K562 (cell line): ENCODE measurements at regions not wholly inside any gene's neighbourhood (a gene's known extent, or its start where the extent isn't known, plus 50 kb on each side); places are given as distances from the start of the nearest gene placed in this dataset.

Experiments used
- ATAC-seq: fragments of 200-7000 bp; cut with Tn5 transposase; 3 replicates; pipeline ENCODE4 v1.9.1; 2020; ENCODE audit warnings: moderate library complexity
- BruUV-seq: library from RNA; stranded (reverse); fragments of 400-500 nt; replicated peaks from 2 replicates; lab custom pipeline; 2021; lab: Mats Ljungman, UMichigan
- CTCF ChIA-PET: fragments of 300-600 bp; formaldehyde crosslinking; extraction: SDS; loops from one replicate; lab custom pipeline; 2021; ENCODE audit warnings: low intra/inter-chr PET ratio; lab: Yijun Ruan, JAX
- POLR2A ChIA-PET: fragments of 300-600, 350-650 bp; sonication (Branson Sonifier 250); formaldehyde crosslinking; extraction: SDS; loops from one replicate; lab custom pipeline; 2021; ENCODE audit warnings: antibody characterized with exemption, inconsistent platforms; lab: Yijun Ruan, JAX
- DNase-seq, 4 experiments: peaks; one replicate each; pipeline versions ENCODE4 v3.0.0 to v3.0.0-alpha.2; 2011 to 2018; ENCODE audit warnings: low spot score in 3 of 4, mixed read lengths in 3 of 4; ENCODE audit errors: extremely low read depth in 1 of 4
- FAIRE-seq: peaks from 2 replicates; lab custom pipeline; 2011; peaks lifted over from hg19 to GRCh38; lab: Jason Lieb, UNC
- H2AFZ ChIP-seq: 2 replicates; pipeline ENCODE4 v1.6.0; 2011; ENCODE audit warnings: low read depth, low read length, control low read depth, inconsistent platforms
- H3K27ac ChIP-seq: fragments of 200-600 bp; 3 replicates; pipeline ENCODE4 v1.8.0; 2011; ENCODE audit warnings: low read depth, mild to moderate bottlenecking, control low read depth, inconsistent platforms, low read length, moderate library complexity, mixed read lengths; ENCODE audit errors: extremely low read depth
- H3K27me3 ChIP-seq, 2 experiments: fragments of 300-600 bp in 1 of 2; 2 replicates in 1 of 2; 3 replicates in 1 of 2; pipeline versions ENCODE4 v1.6.0 to v1.8.0; 2011; ENCODE audit warnings: inconsistent platforms in 2 of 2, low read length in 2 of 2, mild to moderate bottlenecking in 1 of 2, mixed read lengths in 1 of 2, moderate library complexity in 1 of 2; ENCODE audit not compliant: control insufficient read depth in 2 of 2, insufficient read depth in 2 of 2
- H3K36me3 ChIP-seq: fragments of 300-600 bp; 3 replicates; pipeline ENCODE4 v1.8.0; 2011; ENCODE audit warnings: mild to moderate bottlenecking, low read length, inconsistent platforms; ENCODE audit not compliant: control insufficient read depth, insufficient read depth
- H3K4me1 ChIP-seq, 2 experiments: fragments of 200-600 bp in 1 of 2; replicated peaks in 1 of 2; 2 replicates in 1 of 2; 3 replicates in 1 of 2; pipeline versions ENCODE4 v1.5.1 to v1.8.0; 2011; ENCODE audit warnings: inconsistent platforms in 2 of 2, low read length in 2 of 2, mild to moderate bottlenecking in 1 of 2, mixed read lengths in 1 of 2, moderate library complexity in 1 of 2; ENCODE audit not compliant: control insufficient read depth in 2 of 2, insufficient read depth in 2 of 2
- H3K4me2 ChIP-seq: 2 replicates; pipeline ENCODE4 v1.6.1; 2011; ENCODE audit warnings: low read length, control low read depth, inconsistent platforms, mixed read lengths; ENCODE audit not compliant: insufficient read depth
- H3K4me3 ChIP-seq: fragments of 200-600 bp; sonication (generic), shearing (Covaris generic); 2 replicates; pipeline ENCODE4 v1.5.1; 2016; ENCODE audit warnings: control low read depth, inconsistent platforms
- H3K79me2 ChIP-seq: fragments of 200-600 bp; 3 replicates; pipeline ENCODE4 v1.8.0; 2011; ENCODE audit warnings: low read length, inconsistent platforms; ENCODE audit not compliant: control insufficient read depth, insufficient read depth
- H3K9ac ChIP-seq, 2 experiments: 2 replicates each; pipeline versions ENCODE4 v1.6.0 to v1.6.1; 2011; ENCODE audit warnings: low read depth in 2 of 2, low read length in 2 of 2, control low read depth in 1 of 2, inconsistent platforms in 1 of 2, mild to moderate bottlenecking in 1 of 2, mixed read lengths in 1 of 2; ENCODE audit not compliant: insufficient read depth in 1 of 2
- H3K9me1 ChIP-seq: one replicate; pipeline ENCODE4 v1.6.0; 2011; ENCODE audit warnings: inconsistent platforms, mild to moderate bottlenecking, low read length, moderate library complexity; ENCODE audit not compliant: control insufficient read depth, insufficient read depth
- H3K9me3 ChIP-seq: replicated peaks from 2 replicates; pipeline ENCODE4 v1.5.1; 2011; ENCODE audit warnings: low read depth, low read length, inconsistent platforms; ENCODE audit not compliant: control insufficient read depth, insufficient read depth
- H4K20me1 ChIP-seq: replicated peaks from 2 replicates; pipeline ENCODE4 v1.6.1; 2011; ENCODE audit warnings: low read length, inconsistent platforms, mixed read lengths; ENCODE audit not compliant: control insufficient read depth, insufficient read depth
- CREB1 ChIP-seq, 2 experiments: sonication (generic) in 1 of 2; formaldehyde crosslinking in 1 of 2; IDR thresholded peaks; 2 replicates each; pipeline versions ENCODE4 v1.6.1 to v1.8.0; 2012 to 2022; ENCODE audit warnings: inconsistent platforms in 1 of 2, mild to moderate bottlenecking in 1 of 2, missing genetic modification reagents in 1 of 2, moderate library complexity in 1 of 2
- GTF2F1 ChIP-seq: IDR thresholded peaks from 2 replicates; pipeline ENCODE4 v1.6.1; 2011; ENCODE audit warnings: low read depth, low read length, improper control_type of control experiment
- NR2C1 ChIP-seq, 2 experiments: fragments of 450-650 bp; IDR thresholded peaks; 2 replicates each; pipeline ENCODE4 v1.6.1; 2017; ENCODE audit warnings: mild to moderate bottlenecking in 2 of 2, antibody characterized with exemption in 1 of 2, inconsistent platforms in 1 of 2, missing compliant biosample characterization in 1 of 2, missing genetic modification characterization in 1 of 2
- PTRF ChIP-seq: fragments of 450-650 bp; IDR thresholded peaks from 2 replicates; pipeline ENCODE4 v1.6.1; 2016; ENCODE audit warnings: mild to moderate bottlenecking, missing genetic modification characterization, missing compliant biosample characterization
- ZNF174 ChIP-seq: fragments of 250-450 bp; sonication (Bioruptor Pico); IDR thresholded peaks from 2 replicates; pipeline ENCODE4 v1.4.0; 2020; ENCODE audit warnings: mild to moderate bottlenecking
- WGBS: fragments of 100-300 bp; shearing (Covaris generic); methylation state at CpG from one replicate; pipeline ENCODE4 v1.1.6; 2016; ENCODE audit warnings: low coverage, mixed read lengths; ENCODE audit not compliant: insufficient coverage; ENCODE audit errors: missing lambda C conversion rate; 5-methylcytosine and 5-hydroxymethylcytosine counted together
- in situ Hi-C: fragments of 300-500 bp; cut with MboI; formaldehyde crosslinking; loops from 4 replicates; pipeline ENCODE4 v1.15.0; 2018; ENCODE audit warnings: inconsistent platforms, mixed read lengths
- intact Hi-C: fragments of 100-400 bp; cut with micrococcal nuclease; formaldehyde crosslinking; loops from 2 replicates; pipeline ENCODE4 v1.14.2; 2022
- TF ChIP-seq, protein P1 (sequence below): fragments of 250-450 bp; sonication (Bioruptor Pico); IDR thresholded peaks from 2 replicates; pipeline ENCODE4 v1.8.0; 2022; ENCODE audit warnings: moderate library complexity, mild to moderate bottlenecking, inconsistent platforms
- TF ChIP-seq, protein P2 (sequence below): fragments of 250-450 bp; sonication (Bioruptor Pico); IDR thresholded peaks from 2 replicates; pipeline ENCODE4 v1.8.0; 2021; ENCODE audit warnings: moderate library complexity, mild to moderate bottlenecking, inconsistent platforms
- TF ChIP-seq, protein P3 (sequence below): fragments of 250-450 bp; sonication (Bioruptor Pico); IDR thresholded peaks from 2 replicates; pipeline ENCODE4 v1.5.0; 2021
- TF ChIP-seq, protein P4 (sequence below): IDR thresholded peaks from 2 replicates; pipeline ENCODE4 v1.6.1; 2011; ENCODE audit not compliant: insufficient read length; ENCODE audit errors: extremely low read depth
- TF ChIP-seq, protein P5 (sequence below): fragments of 450-650 bp; IDR thresholded peaks from 2 replicates; pipeline ENCODE4 v1.6.1; 2018; ENCODE audit warnings: mild to moderate bottlenecking, low read depth; ENCODE audit not compliant: partially characterized antibody

DNA sequence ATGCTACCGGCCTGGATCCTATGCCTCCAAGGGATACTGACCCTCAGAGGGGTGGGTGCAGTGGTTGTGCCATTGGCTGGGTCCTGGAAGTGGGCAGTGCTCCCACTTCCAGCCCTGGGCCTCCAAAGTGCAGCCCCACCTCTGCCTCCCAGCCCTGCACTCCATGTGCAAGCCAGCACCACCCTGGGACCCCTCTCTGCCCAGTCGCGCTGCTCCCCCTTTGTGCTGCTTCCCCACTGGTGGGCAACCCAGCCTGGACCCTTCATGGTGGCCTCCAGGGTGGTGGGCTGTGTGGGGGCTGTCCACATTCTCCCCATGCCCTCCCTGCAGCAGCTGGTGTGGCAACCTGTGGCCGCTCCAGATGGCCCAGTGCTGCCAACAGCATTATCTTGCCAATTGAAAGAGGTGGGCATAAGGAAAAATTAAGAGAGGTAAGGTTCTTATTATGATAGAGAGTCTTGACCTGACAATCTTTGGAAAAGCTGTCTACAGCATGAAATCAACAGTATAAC is 309.7 kb downstream of the GUCY2F start:
- H4K20me1 ChIP-seq, result no peaks in the 10 kb centered on the region
- no peak for DNase-seq
- no peak for TF ChIP-seq PTRF (tag)
- TF ChIP-seq, protein P1, sequence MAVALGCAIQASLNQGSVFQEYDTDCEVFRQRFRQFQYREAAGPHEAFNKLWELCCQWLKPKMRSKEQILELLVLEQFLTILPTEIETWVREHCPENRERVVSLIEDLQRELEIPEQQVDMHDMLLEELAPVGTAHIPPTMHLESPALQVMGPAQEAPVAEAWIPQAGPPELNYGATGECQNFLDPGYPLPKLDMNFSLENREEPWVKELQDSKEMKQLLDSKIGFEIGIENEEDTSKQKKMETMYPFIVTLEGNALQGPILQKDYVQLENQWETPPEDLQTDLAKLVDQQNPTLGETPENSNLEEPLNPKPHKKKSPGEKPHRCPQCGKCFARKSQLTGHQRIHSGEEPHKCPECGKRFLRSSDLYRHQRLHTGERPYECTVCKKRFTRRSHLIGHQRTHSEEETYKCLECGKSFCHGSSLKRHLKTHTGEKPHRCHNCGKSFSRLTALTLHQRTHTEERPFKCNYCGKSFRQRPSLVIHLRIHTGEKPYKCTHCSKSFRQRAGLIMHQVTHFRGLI (CRISPR knock-in tag), result no peak
- no peaks in the 10 kb centered on the region; the same call in 1 of the 2 replicates for H3K9me3 ChIP-seq
- no peaks in the 10 kb centered on the region for H3K36me3 ChIP-seq
- intact Hi-C loops (no loop called here), in situ Hi-C loops (no loop called here)
- H3K9ac ChIP-seq, result no peak overlapping the region
- no peaks in the 10 kb centered on the region for H3K79me2 ChIP-seq
- H3K4me3 ChIP-seq, result no peak overlapping the region
- ChIA-PET POLR2A (no interaction called here), CTCF (no interaction called here)
- H3K9me1 ChIP-seq, result no peaks in the 10 kb centered on the region
- no peak for ATAC-seq
- no TSS peak for BruUV-seq
- no peak overlapping the region for H3K4me2 ChIP-seq
- WGBS, result 0% methylated on average over 4 of the region's 4 CpGs
- no peak overlapping the region for H3K27ac ChIP-seq
- H3K27me3 ChIP-seq, result no peaks in the 10 kb centered on the region
- no peak overlapping the region for H2AFZ ChIP-seq
- no peak for FAIRE-seq
- no peaks in the 10 kb centered on the region for H3K4me1 ChIP-seq

DNA sequence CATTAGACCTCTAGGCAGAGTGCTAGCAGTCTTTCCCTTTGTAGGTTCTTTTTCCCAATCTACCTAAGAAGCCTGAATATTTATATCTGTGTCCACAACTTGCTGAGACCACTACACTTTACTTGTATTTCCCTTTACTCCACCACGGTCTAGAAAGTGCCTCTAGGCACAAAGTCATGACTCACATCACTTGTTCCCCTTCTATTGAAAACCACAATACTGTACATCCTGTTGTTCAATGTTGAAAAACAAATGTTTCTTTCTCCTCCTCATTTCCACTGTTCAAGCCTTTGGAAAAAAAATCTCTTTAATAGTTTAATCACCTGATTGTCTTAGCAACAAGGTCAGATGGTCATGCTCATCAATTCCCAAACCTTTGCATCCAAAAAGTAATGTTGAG is 326.7 kb downstream of the GUCY2F start:
- no peak for FAIRE-seq
- no TSS peak for BruUV-seq
- in situ Hi-C loops, result no loop called here
- Histone ChIP-seq H4K20me1 (no peaks in the 10 kb centered on the region), H2AFZ (no peak overlapping the region), H3K27me3 (no peaks in the 10 kb centered on the region), H3K9me3 (no peaks in the 10 kb centered on the region), H3K27ac (no peak overlapping the region), H3K4me1 (no peaks in the 10 kb centered on the region), H3K36me3 (no peaks in the 10 kb centered on the region), H3K4me2 (no peak overlapping the region), H3K9ac (no peak overlapping the region), H3K79me2 (no peaks in the 10 kb centered on the region), H3K9me1 (no peaks in the 10 kb centered on the region), H3K4me3 (no peak overlapping the region)
- ATAC-seq, result no peak
- no peak for DNase-seq
- POLR2A ChIA-PET, result no interaction called here
- intact Hi-C loops, result no loop called here
- 0% methylated on average over 1 of the region's 1 CpG for WGBS
- CTCF ChIA-PET, result no interaction called here
- TF ChIP-seq, protein P2, sequence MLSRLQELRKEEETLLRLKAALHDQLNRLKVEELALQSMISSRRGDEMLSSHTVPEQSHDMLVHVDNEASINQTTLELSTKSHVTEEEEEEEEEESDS (CRISPR knock-in tag), result no peak
- TF ChIP-seq, protein P3, sequence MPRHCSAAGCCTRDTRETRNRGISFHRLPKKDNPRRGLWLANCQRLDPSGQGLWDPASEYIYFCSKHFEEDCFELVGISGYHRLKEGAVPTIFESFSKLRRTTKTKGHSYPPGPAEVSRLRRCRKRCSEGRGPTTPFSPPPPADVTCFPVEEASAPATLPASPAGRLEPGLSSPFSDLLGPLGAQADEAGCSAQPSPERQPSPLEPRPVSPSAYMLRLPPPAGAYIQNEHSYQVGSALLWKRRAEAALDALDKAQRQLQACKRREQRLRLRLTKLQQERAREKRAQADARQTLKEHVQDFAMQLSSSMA (CRISPR knock-in tag), result no peak
- TF ChIP-seq CREB1 (IDR thresholded peaks at IDR 0.05), result no peak
- no peak for TF ChIP-seq CREB1 (CRISPR knock-in tag; IDR thresholded peaks at IDR 0.05)
- no peak for TF ChIP-seq GTF2F1
- TF ChIP-seq, protein P4, sequence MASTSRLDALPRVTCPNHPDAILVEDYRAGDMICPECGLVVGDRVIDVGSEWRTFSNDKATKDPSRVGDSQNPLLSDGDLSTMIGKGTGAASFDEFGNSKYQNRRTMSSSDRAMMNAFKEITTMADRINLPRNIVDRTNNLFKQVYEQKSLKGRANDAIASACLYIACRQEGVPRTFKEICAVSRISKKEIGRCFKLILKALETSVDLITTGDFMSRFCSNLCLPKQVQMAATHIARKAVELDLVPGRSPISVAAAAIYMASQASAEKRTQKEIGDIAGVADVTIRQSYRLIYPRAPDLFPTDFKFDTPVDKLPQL, result no peak
- TF ChIP-seq, protein P5, sequence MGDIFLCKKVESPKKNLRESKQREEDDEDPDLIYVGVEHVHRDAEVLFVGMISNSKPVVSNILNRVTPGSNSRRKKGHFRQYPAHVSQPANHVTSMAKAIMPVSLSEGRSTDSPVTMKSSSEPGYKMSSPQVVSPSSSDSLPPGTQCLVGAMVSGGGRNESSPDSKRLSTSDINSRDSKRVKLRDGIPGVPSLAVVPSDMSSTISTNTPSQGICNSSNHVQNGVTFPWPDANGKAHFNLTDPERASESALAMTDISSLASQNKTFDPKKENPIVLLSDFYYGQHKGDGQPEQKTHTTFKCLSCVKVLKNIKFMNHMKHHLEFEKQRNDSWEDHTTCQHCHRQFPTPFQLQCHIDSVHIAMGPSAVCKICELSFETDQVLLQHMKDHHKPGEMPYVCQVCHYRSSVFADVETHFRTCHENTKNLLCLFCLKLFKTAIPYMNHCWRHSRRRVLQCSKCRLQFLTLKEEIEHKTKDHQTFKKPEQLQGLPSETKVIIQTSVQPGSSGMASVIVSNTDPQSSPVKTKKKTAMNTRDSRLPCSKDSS, result no peak
- no peak for TF ChIP-seq ZNF174 (CRISPR knock-in tag)
- no peak for TF ChIP-seq NR2C1 (IDR thresholded peaks at IDR 0.05)
- TF ChIP-seq NR2C1 (tag; IDR thresholded peaks at IDR 0.05), result no peak
